ENCODE measurements at regions not wholly inside any gene's neighbourhood (a gene's known extent, or its start where the extent isn't known, plus 50 kb on each side); places are given as distances from the start of the nearest gene placed in this dataset.

- DNase-seq (ENCODE audit: low read depth): no peak
Measured at GRCh38 chr16:27719106-27719445, 169.1 kb downstream of the KATNIP start.

GRCh38 chr16:27720731-27721530 is 171.0 kb downstream of the KATNIP start:
- DNase-seq (ENCODE audit: low read depth): no peak

- peak; percentile 43 for DNase-seq (ENCODE audit: low read depth)
Measured at GRCh38 chr16:27721531-27722181, 171.7 kb downstream of the KATNIP start.

- no peak for DNase-seq (ENCODE audit: low read depth)
Measured at GRCh38 chr16:27722207-27722606, 172.3 kb downstream of the KATNIP start.

- DNase-seq (ENCODE audit: low read depth): no peak
Measured at GRCh38 chr16:27722892-27723450, 173.0 kb downstream of the KATNIP start.

- no peak for DNase-seq (ENCODE audit: low read depth)
Measured at GRCh38 chr16:27723711-27724481, 174.0 kb downstream of the KATNIP start.

GRCh38 chr16:27724482-27725235 is 174.7 kb downstream of the KATNIP start:
- no peak for DNase-seq (ENCODE audit: low read depth)

- DNase-seq (ENCODE audit: low read depth): no peak
Measured at GRCh38 chr16:27725236-27726000, 175.5 kb downstream of the KATNIP start.

GRCh38 chr16:27726621-27727261 is 176.8 kb downstream of the KATNIP start:
- DNase-seq (ENCODE audit: low read depth): no peak

- DNase-seq (ENCODE audit: low read depth): no peak
Measured at GRCh38 chr16:27727941-27728340, 178.0 kb downstream of the KATNIP start.

GRCh38 chr16:27728691-27729090 is 178.7 kb downstream of the KATNIP start:
- DNase-seq (ENCODE audit: low read depth): no peak

GRCh38 chr16:27729516-27730304 is 179.8 kb downstream of the KATNIP start:
- DNase-seq (ENCODE audit: low read depth): no peak

- DNase-seq (ENCODE audit: low read depth): no peak
Measured at GRCh38 chr16:27730661-27731210, 180.8 kb downstream of the KATNIP start.

GRCh38 chr16:27735031-27735430 is 185.1 kb downstream of the KATNIP start:
- no peak for DNase-seq (ENCODE audit: low read depth)

GRCh38 chr16:27736431-27736830 is 186.5 kb downstream of the KATNIP start:
- no peak for DNase-seq (ENCODE audit: low read depth)

- DNase-seq (ENCODE audit: low read depth): no peak
Measured at GRCh38 chr16:27737513-27737912, 187.6 kb downstream of the KATNIP start.

All from GM04503 (cell line).